ENCODE measurements at regions not wholly inside any gene's neighbourhood (a gene's known extent, or its start where the extent isn't known, plus 50 kb on each side); places are given as distances from the start of the nearest gene placed in this dataset.

GRCh38 chr6:27532820-27533538 lies 60.1 kb upstream of the ZNF184 start:
- TF ChIP-seq POLR2A (IDR thresholded peaks at IDR 0.05) (no peak), CTCF (IDR thresholded peaks at IDR 0.05) (no peak), POLR2AphosphoS5 (IDR thresholded peaks at IDR 0.05) (no peak), EP300 (IDR thresholded peaks at IDR 0.05) (no peak)

Data from gastroesophageal sphincter (tissue), 3 donors.